ENCODE measurements at regions not wholly inside any gene's neighbourhood (a gene's known extent, or its start where the extent isn't known, plus 50 kb on each side); places are given as distances from the start of the nearest gene placed in this dataset.

GRCh38 chr3:55172913-55173312 lies 245.1 kb upstream of the LRTM1 start:
- DNase-seq, result no peak

GRCh38 chr3:55170444-55170843 lies 242.6 kb upstream of the LRTM1 start:
- no peak for DNase-seq

GRCh38 chr3:55169608-55170072 lies 241.8 kb upstream of the LRTM1 start:
- no peak for DNase-seq

GRCh38 chr3:55169161-55169560 lies 241.3 kb upstream of the LRTM1 start:
- DNase-seq, result no peak

GRCh38 chr3:55167586-55168317 lies 239.9 kb upstream of the LRTM1 start:
- DNase-seq, result no peak

- no peak for DNase-seq
Measured at GRCh38 chr3:55166576-55167555, 239.0 kb upstream of the LRTM1 start.

GRCh38 chr3:55165704-55166405 lies 238.0 kb upstream of the LRTM1 start:
- DNase-seq, result no peak

GRCh38 chr3:55165278-55165677 lies 237.4 kb upstream of the LRTM1 start:
- DNase-seq, result no peak

GRCh38 chr3:55164876-55165275 lies 237.0 kb upstream of the LRTM1 start:
- no peak for DNase-seq

- no peak for DNase-seq
Measured at GRCh38 chr3:55164191-55164590, 236.3 kb upstream of the LRTM1 start.

- DNase-seq, result no peak
Measured at GRCh38 chr3:55163421-55163820, 235.6 kb upstream of the LRTM1 start.

GRCh38 chr3:55162031-55162795 lies 234.4 kb upstream of the LRTM1 start:
- DNase-seq, result no peak

- no peak for DNase-seq
Measured at GRCh38 chr3:55161231-55161630, 233.4 kb upstream of the LRTM1 start.

- DNase-seq, result no peak
Measured at GRCh38 chr3:55160241-55160983, 232.6 kb upstream of the LRTM1 start.

- DNase-seq, result no peak
Measured at GRCh38 chr3:55159711-55160110, 231.9 kb upstream of the LRTM1 start.

GRCh38 chr3:55159016-55159415 lies 231.2 kb upstream of the LRTM1 start:
- DNase-seq, result no peak

GRCh38 chr3:55158345-55158744 lies 230.5 kb upstream of the LRTM1 start:
- no peak for DNase-seq

- no peak for DNase-seq
Measured at GRCh38 chr3:55157731-55158130, 229.9 kb upstream of the LRTM1 start.

- DNase-seq, result no peak
Measured at GRCh38 chr3:55156851-55157650, 229.2 kb upstream of the LRTM1 start.

- no peak for DNase-seq
Measured at GRCh38 chr3:55147856-55148720, 220.2 kb upstream of the LRTM1 start.
